GM12892 (cell line): ENCODE measurements at regions not wholly inside any gene's neighbourhood (a gene's known extent, or its start where the extent isn't known, plus 50 kb on each side); places are given as distances from the start of the nearest gene placed in this dataset.

Experiments
- POLR2A ChIP-seq: IDR thresholded peaks from 2 replicates; pipeline ENCODE4 v1.6.1; 2011; ENCODE audit warnings: low read depth, low read length, control low read depth
- POLR2AphosphoS5 ChIP-seq: IDR thresholded peaks from 2 replicates; pipeline ENCODE4 v1.6.1; 2011; ENCODE audit warnings: low read depth, low read length, control low read depth
- TAF1 ChIP-seq: IDR thresholded peaks from 2 replicates; pipeline ENCODE4 v1.6.1; 2011; ENCODE audit warnings: low read depth, mild to moderate bottlenecking, control low read depth, low read length, borderline replicate concordance

DNA sequence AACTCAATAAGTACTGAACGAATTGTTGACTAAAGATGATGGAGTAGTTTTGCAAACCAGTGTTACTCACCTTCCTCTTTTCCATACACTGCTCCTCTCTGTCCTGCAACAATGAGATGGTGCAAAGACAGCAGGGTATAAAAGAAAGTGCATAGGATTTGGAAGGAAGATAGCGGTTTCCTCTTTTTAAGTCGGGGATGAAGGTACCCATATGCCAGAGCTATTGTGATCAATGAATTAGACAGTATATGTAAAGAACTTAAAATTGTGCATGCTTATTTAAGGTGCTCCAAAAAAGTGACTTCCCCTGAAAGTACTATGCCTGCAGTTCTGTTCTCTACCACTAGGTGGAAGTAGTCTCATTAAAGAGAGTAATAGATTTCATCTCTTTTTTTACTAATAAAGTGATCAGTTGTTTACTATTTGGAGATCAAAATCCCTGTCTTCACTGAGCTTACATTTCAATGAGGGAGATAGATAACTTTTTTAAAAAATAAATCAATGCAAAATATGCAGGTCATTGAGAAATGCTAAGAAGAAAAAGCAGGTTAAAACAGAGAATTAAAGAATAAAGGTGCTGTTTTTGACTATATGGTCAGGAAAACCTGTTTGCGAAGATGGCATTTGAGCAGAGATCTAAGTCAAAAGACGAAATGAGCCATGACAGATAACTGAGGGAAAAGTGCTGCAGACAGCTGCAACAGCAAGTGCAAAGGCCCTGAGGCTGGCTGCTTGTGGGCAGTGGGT lies 339.7 kb upstream of the SLC14A2 start:
- TF ChIP-seq TAF1 (no peak), POLR2A (no peak), POLR2AphosphoS5 (no peak)
